ENCODE measurements at regions not wholly inside any gene's neighbourhood (a gene's known extent, or its start where the extent isn't known, plus 50 kb on each side); places are given as distances from the start of the nearest gene placed in this dataset.
A peak's percentile ranks its signal among the peaks of the same experiment; 100 is the strongest.

DNA sequence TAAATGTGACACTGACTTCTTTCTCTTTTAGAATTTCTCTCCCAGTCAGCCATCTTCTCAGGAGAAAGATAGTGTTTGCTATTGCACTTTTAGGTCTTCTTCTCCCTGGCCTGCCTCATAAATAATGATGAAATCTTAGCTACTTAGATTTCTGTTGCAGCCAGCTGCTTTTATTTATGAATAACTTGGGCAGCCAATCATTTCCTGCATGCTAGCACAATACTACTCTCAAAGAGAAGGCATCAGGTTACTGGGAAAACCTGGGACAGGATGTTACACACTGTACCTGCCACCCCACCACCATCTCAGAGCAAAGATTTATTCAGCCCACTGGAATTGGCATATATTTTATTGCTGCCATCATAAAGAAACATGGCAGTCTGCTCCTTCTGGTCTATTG, 266.6 kb downstream of the PRELID2 start:
- Histone ChIP-seq H3K27me3 (ENCODE audit: insufficient read depth, low read length) (no peaks in the 10 kb centered on the region), H2BK12ac (ENCODE audit: low read length) (no peak overlapping the region), H4K12ac (ENCODE audit: low read depth, low read length) (no peak overlapping the region), H3K23ac (ENCODE audit: low read length) (no peak overlapping the region), H2BK5ac (ENCODE audit: low read depth, low read length, poor library complexity) (no peak overlapping the region), H3K9me3 (ENCODE audit: insufficient read depth, low read depth, low read length) (no peaks in the 10 kb centered on the region), H3K18ac (ENCODE audit: low read length) (no peak overlapping the region), H3K4me1 (ENCODE audit: control insufficient read depth in 1 of 2, insufficient read depth in 2 of 2, low read length in 2 of 2) (peaks cover 0 to 2% of the 10 kb centered on the region in 2 experiments), H3K4me3 (ENCODE audit: low read depth, low read length) (no peak overlapping the region), H3K79me1 (ENCODE audit: low read length) (no peaks in the 10 kb centered on the region), H2AK5ac (ENCODE audit: low read length) (no peak overlapping the region), H3K4me2 (ENCODE audit: low read length) (no peak overlapping the region), H3K27ac (ENCODE audit: low read depth, low read length) (no peak overlapping the region), H4K8ac (ENCODE audit: low read depth, low read length) (no peak overlapping the region), H3K9ac (ENCODE audit: low read length) (no peak overlapping the region), H4K91ac (ENCODE audit: low read depth, low read length) (no peak overlapping the region), H3K36me3 (ENCODE audit: control insufficient read depth in 1 of 2, insufficient read depth in 2 of 2, low read length in 2 of 2) (no peaks in the 10 kb centered on the region), H2BK120ac (ENCODE audit: insufficient read depth, low read length, poor library complexity) (no peak overlapping the region), H3K4ac (ENCODE audit: low read depth, low read length) (no peak overlapping the region), H2AFZ (ENCODE audit: insufficient read depth, low read length, poor library complexity) (no peak overlapping the region), H3K79me2 (ENCODE audit: control insufficient read depth, insufficient read depth, low read length, poor library complexity) (no peaks in the 10 kb centered on the region), H3K14ac (ENCODE audit: low read length) (no peak overlapping the region)
- DNase-seq: no peak

DNA sequence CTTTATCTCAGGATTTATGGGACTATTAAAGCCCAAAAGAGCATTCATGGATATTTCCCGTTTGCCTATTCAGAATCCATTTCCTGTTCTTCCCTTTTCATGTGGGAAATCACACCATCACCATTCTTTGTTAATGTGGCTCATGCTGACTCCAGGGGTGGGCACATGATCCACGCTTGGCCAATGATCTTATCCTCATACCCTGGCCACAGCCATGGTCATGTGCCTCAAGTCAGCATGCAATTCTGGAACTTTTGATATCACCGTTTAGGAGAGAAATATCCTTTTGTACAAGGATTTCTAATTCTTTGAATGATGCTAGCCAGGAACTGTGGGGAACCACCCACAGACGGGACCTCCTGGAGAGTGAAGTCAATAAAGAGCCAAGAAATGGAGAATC, 272.2 kb downstream of the PRELID2 start:
- H2BK12ac ChIP-seq (ENCODE audit: low read length): no peak overlapping the region

DNA sequence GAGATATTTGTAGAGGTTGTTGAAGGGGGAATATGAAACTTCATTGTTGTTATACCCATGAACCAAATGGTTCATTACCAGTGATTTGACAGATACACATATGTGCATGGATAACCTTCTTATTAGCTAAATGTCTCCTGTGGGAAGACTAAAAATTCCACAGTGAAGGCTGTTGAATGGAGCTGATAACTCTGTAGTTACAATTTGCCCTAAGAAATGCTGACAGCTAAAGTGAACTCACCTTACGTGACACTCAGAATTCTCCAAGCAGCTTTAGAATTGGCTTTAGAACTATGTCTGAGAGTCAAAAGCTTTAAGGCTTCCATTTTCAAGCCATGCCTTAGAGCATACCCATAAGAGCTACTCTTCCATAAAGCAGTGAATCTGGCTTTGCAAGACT, 276.9 kb downstream of the PRELID2 start:
- DNase-seq: no peak
- no peak overlapping the region for H4K91ac ChIP-seq (ENCODE audit: low read depth, low read length)

More for the DNA sequence above, 272.2 kb downstream of the PRELID2 start:
- Histone ChIP-seq H2BK5ac (ENCODE audit: low read depth, low read length, poor library complexity) (no peak overlapping the region), H3K23ac (ENCODE audit: low read length) (no peak overlapping the region), H3K4me1 (ENCODE audit: control insufficient read depth in 1 of 2, insufficient read depth in 2 of 2, low read length in 2 of 2) (no peaks in the 10 kb centered on the region), H3K14ac (ENCODE audit: low read length) (no peak overlapping the region), H4K12ac (ENCODE audit: low read depth, low read length) (no peak overlapping the region), H4K91ac (ENCODE audit: low read depth, low read length) (no peak overlapping the region), H4K8ac (ENCODE audit: low read depth, low read length) (no peak overlapping the region), H3K79me2 (ENCODE audit: control insufficient read depth, insufficient read depth, low read length, poor library complexity) (no peaks in the 10 kb centered on the region), H2AFZ (ENCODE audit: insufficient read depth, low read length, poor library complexity) (no peak overlapping the region), H3K4ac (ENCODE audit: low read depth, low read length) (no peak overlapping the region), H3K27ac (ENCODE audit: low read depth, low read length) (no peak overlapping the region), H3K4me2 (ENCODE audit: low read length) (no peak overlapping the region), H2AK5ac (ENCODE audit: low read length) (no peak overlapping the region), H3K27me3 (ENCODE audit: insufficient read depth, low read length) (no peaks in the 10 kb centered on the region), H3K9ac (ENCODE audit: low read length) (no peak overlapping the region), H3K36me3 (ENCODE audit: control insufficient read depth in 1 of 2, insufficient read depth in 2 of 2, low read length in 2 of 2) (no peaks in the 10 kb centered on the region), H3K18ac (ENCODE audit: low read length) (no peak overlapping the region), H3K4me3 (ENCODE audit: low read depth, low read length) (no peak overlapping the region), H3K9me3 (ENCODE audit: insufficient read depth, low read depth, low read length) (no peaks in the 10 kb centered on the region), H3K79me1 (ENCODE audit: low read length) (no peaks in the 10 kb centered on the region), H2BK120ac (ENCODE audit: insufficient read depth, low read length, poor library complexity) (no peak overlapping the region)
- no peak for DNase-seq
- no CpG with 5 or more reads among the region's 4 CpGs for WGBS (ENCODE audit: extremely low coverage, insufficient coverage, insufficient read length)

GRCh38 chr5:145557345-145557744, 277.8 kb downstream of the PRELID2 start:
- H2AFZ ChIP-seq (ENCODE audit: insufficient read depth, low read length, poor library complexity): no peak overlapping the region
- peak overlapping the region; percentile 3 for H3K4me2 ChIP-seq (ENCODE audit: low read length)
- no peak overlapping the region for H3K9ac ChIP-seq (ENCODE audit: low read length)
- H3K23ac ChIP-seq (ENCODE audit: low read length): no peak overlapping the region
- no peak for DNase-seq
- no peak overlapping the region for H4K8ac ChIP-seq (ENCODE audit: low read depth, low read length)
- no peak overlapping the region for H2BK120ac ChIP-seq (ENCODE audit: insufficient read depth, low read length, poor library complexity)
- no peaks in the 10 kb centered on the region for H3K36me3 ChIP-seq (ENCODE audit: control insufficient read depth in 1 of 2, insufficient read depth in 2 of 2, low read length in 2 of 2)
- H3K4ac ChIP-seq (ENCODE audit: low read depth, low read length): no peak overlapping the region
- H2AK5ac ChIP-seq (ENCODE audit: low read length): no peak overlapping the region
- no peak overlapping the region for H3K18ac ChIP-seq (ENCODE audit: low read length)
- no peaks in the 10 kb centered on the region for H3K9me3 ChIP-seq (ENCODE audit: insufficient read depth, low read depth, low read length)
- no peak overlapping the region for H2BK5ac ChIP-seq (ENCODE audit: low read depth, low read length, poor library complexity)
- H3K27me3 ChIP-seq (ENCODE audit: insufficient read depth, low read length): no peaks in the 10 kb centered on the region
- H3K79me1 ChIP-seq (ENCODE audit: low read length): peaks cover 3% of the 10 kb centered on the region
- peaks cover 0 to 4% of the 10 kb centered on the region in 2 experiments for H3K4me1 ChIP-seq (ENCODE audit: control insufficient read depth in 1 of 2, insufficient read depth in 2 of 2, low read length in 2 of 2)
- WGBS (ENCODE audit: extremely low coverage, insufficient coverage, insufficient read length): no CpG with 5 or more reads among the region's 1 CpG
- no peak overlapping the region for H3K14ac ChIP-seq (ENCODE audit: low read length)
- no peak overlapping the region for H3K4me3 ChIP-seq (ENCODE audit: low read depth, low read length)
- no peaks in the 10 kb centered on the region for H3K79me2 ChIP-seq (ENCODE audit: control insufficient read depth, insufficient read depth, low read length, poor library complexity)
- no peak overlapping the region for H4K91ac ChIP-seq (ENCODE audit: low read depth, low read length)
- peak overlapping the region; percentile 75 for H3K27ac ChIP-seq (ENCODE audit: low read depth, low read length)
- H4K12ac ChIP-seq (ENCODE audit: low read depth, low read length): no peak overlapping the region
- no peak overlapping the region for H2BK12ac ChIP-seq (ENCODE audit: low read length)

More for the DNA sequence above, 276.9 kb downstream of the PRELID2 start:
- Histone ChIP-seq H2AFZ (ENCODE audit: insufficient read depth, low read length, poor library complexity) (no peak overlapping the region), H3K79me2 (ENCODE audit: control insufficient read depth, insufficient read depth, low read length, poor library complexity) (no peaks in the 10 kb centered on the region), H3K27me3 (ENCODE audit: insufficient read depth, low read length) (no peaks in the 10 kb centered on the region), H4K8ac (ENCODE audit: low read depth, low read length) (no peak overlapping the region), H2BK120ac (ENCODE audit: insufficient read depth, low read length, poor library complexity) (no peak overlapping the region), H3K4me1 (ENCODE audit: control insufficient read depth in 1 of 2, insufficient read depth in 2 of 2, low read length in 2 of 2) (peaks cover 0 to 4% of the 10 kb centered on the region in 2 experiments), H3K27ac (ENCODE audit: low read depth, low read length) (peak overlapping the region; percentile 67), H3K18ac (ENCODE audit: low read length) (no peak overlapping the region), H3K14ac (ENCODE audit: low read length) (no peak overlapping the region), H2BK12ac (ENCODE audit: low read length) (no peak overlapping the region), H2AK5ac (ENCODE audit: low read length) (no peak overlapping the region), H3K4me2 (ENCODE audit: low read length) (no peak overlapping the region), H3K9ac (ENCODE audit: low read length) (no peak overlapping the region), H3K79me1 (ENCODE audit: low read length) (peaks cover 3% of the 10 kb centered on the region), H3K4me3 (ENCODE audit: low read depth, low read length) (no peak overlapping the region), H3K4ac (ENCODE audit: low read depth, low read length) (no peak overlapping the region), H3K9me3 (ENCODE audit: insufficient read depth, low read depth, low read length) (no peaks in the 10 kb centered on the region), H4K12ac (ENCODE audit: low read depth, low read length) (no peak overlapping the region), H3K36me3 (ENCODE audit: control insufficient read depth in 1 of 2, insufficient read depth in 2 of 2, low read length in 2 of 2) (no peaks in the 10 kb centered on the region), H3K23ac (ENCODE audit: low read length) (no peak overlapping the region), H2BK5ac (ENCODE audit: low read depth, low read length, poor library complexity) (no peak overlapping the region)
- no CpG with 5 or more reads among the region's 1 CpG for WGBS (ENCODE audit: extremely low coverage, insufficient coverage, insufficient read length)

All from trophoblast cell (in vitro differentiated cells and primary cell).